OCI-LY1 (cell line): ENCODE measurements at regions not wholly inside any gene's neighbourhood (a gene's known extent, or its start where the extent isn't known, plus 50 kb on each side); places are given as distances from the start of the nearest gene placed in this dataset.

Experiments used
- H2AFZ ChIP-seq: fragments of 200-600 bp; sonication (generic), shearing (Covaris generic); 2 replicates; pipeline ENCODE4 v1.6.0; 2014; ENCODE audit warnings: antibody characterized with exemption, mild to moderate bottlenecking, low read length
- H3F3A ChIP-seq: fragments of 200-600 bp; sonication (generic), shearing (Covaris generic); 2 replicates; pipeline ENCODE4 v1.6.0; 2014; ENCODE audit warnings: mild to moderate bottlenecking, antibody characterized with exemption, low read length, moderate library complexity; ENCODE audit not compliant: insufficient read depth
- H3K27ac ChIP-seq: fragments of 200-600 bp; sonication (generic); 2 replicates; pipeline ENCODE4 v1.5.1; 2014; ENCODE audit warnings: low read length, mixed run types, mild to moderate bottlenecking, low read depth; ENCODE audit not compliant: poor library complexity, severe bottlenecking
- H3K27me3 ChIP-seq: fragments of 200-600 bp; sonication (generic); 2 replicates; pipeline ENCODE4 v1.6.0; 2014; ENCODE audit warnings: antibody characterized with exemption, mild to moderate bottlenecking, low read length, moderate library complexity; ENCODE audit not compliant: insufficient read depth
- H3K36me3 ChIP-seq: fragments of 200-600 bp; sonication (generic); 2 replicates; pipeline ENCODE4 v1.6.1; 2014; ENCODE audit warnings: mild to moderate bottlenecking, antibody characterized with exemption, low read length, moderate library complexity, mixed read lengths; ENCODE audit not compliant: insufficient read depth
- H3K4me1 ChIP-seq: fragments of 200-600 bp; sonication (generic); 2 replicates; pipeline ENCODE4 v1.5.1; 2014; ENCODE audit warnings: mild to moderate bottlenecking, low read length, moderate library complexity; ENCODE audit not compliant: insufficient read depth, severe bottlenecking
- H3K4me2 ChIP-seq: fragments of 200-600 bp; sonication (generic), shearing (Covaris generic); 2 replicates; pipeline ENCODE4 v1.6.1; 2014; ENCODE audit warnings: low read length
- H3K4me3 ChIP-seq: fragments of 200-600 bp; sonication (generic); 2 replicates; pipeline ENCODE4 v1.5.1; 2014; ENCODE audit warnings: low read length, low read depth, mild to moderate bottlenecking, mixed read lengths; ENCODE audit not compliant: poor library complexity, severe bottlenecking
- H3K79me2 ChIP-seq: fragments of 200-600 bp; shearing (Covaris generic); 2 replicates; pipeline ENCODE4 v1.6.1; 2016; ENCODE audit warnings: mixed run types, low read length, mixed read lengths; ENCODE audit not compliant: insufficient read depth
- H3K9ac ChIP-seq: fragments of 200-600 bp; sonication (generic), shearing (Covaris generic); 2 replicates; pipeline ENCODE4 v1.6.1; 2014; ENCODE audit warnings: mild to moderate bottlenecking, low read length, mixed read lengths
- H3K9me2 ChIP-seq: fragments of 200-600 bp; sonication (generic), shearing (Covaris generic); 2 replicates; pipeline ENCODE4 v1.6.1; 2014; ENCODE audit warnings: low read depth, mild to moderate bottlenecking, low read length, mixed read lengths
- H3K9me3 ChIP-seq: fragments of 200-600 bp; shearing (Covaris generic); 2 replicates; pipeline ENCODE4 v1.6.1; 2014; ENCODE audit warnings: low read length, mixed read lengths
- H4K20me1 ChIP-seq: fragments of 200-600 bp; sonication (generic), shearing (Covaris generic); 2 replicates; pipeline ENCODE4 v1.6.0; 2016; ENCODE audit warnings: mild to moderate bottlenecking, low read length; ENCODE audit not compliant: insufficient read depth
- CTCF ChIP-seq: fragments of 200-600 bp; sonication (generic), shearing (Covaris generic); IDR thresholded peaks from 2 replicates; pipeline ENCODE4 v1.5.1; 2017; ENCODE audit warnings: mild to moderate bottlenecking, antibody characterized with exemption, low read length, moderate library complexity, mixed read lengths
- EZH2 ChIP-seq: fragments of 200-600 bp; sonication (generic), shearing (Covaris generic); IDR thresholded peaks from 2 replicates; pipeline ENCODE4 v1.8.0; 2017; ENCODE audit warnings: borderline replicate concordance, mixed run types, mild to moderate bottlenecking, antibody characterized with exemption, low read length, moderate library complexity, mixed read lengths

DNA sequence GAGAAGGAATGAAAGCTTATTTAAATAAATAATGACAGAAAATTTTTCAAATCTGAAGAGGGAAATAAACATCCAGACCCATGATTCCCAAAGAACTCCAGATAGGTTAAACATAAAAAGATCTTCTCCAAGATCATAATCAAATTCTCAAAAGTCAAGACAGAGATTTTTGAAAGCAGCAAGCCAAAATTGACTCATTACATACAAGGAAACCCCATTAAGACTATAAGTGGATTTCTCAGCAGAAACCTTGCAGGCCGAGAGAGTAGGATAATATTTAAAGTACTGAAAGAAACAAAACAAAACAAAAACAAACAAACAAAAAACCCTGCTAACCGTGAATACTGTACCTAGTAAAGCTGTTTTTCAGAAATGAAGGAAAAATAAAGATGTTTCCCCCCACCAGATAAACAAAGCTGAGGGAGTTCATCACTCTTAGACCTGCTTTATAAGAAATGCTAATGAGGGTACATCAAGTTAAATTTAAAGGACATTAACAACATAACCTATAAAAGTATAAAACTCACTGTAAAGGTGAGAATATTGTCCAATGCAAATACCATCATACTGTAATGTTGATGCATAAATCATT lies 412.2 kb downstream of the INSC start:
- TF ChIP-seq EZH2 (no peak), CTCF (no peak)
- H3K27me3 ChIP-seq: no peaks in the 10 kb centered on the region

DNA sequence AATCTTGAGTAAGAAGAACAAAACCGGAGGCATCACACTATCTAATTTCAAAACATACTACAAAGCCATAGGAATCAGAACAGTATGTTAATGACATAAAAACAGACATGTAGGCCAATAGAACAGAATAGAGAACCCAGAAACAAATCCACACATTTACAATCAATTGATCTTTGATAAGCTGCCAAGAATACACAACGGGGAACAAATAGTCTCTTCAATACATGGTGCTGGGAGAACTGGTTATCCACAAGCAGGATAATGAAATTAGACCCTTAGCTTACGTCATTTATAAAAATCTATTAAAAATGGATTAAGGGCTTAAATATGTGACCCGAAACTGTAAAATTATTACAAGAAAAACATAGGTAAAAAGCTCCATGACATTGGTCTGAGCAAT lies 417.7 kb downstream of the INSC start:
- H2AFZ ChIP-seq: no peak overlapping the region
- no peaks in the 10 kb centered on the region for H3K4me1 ChIP-seq
- H3K36me3 ChIP-seq: no peaks in the 10 kb centered on the region
- H3K9ac ChIP-seq: no peak overlapping the region
- H3K79me2 ChIP-seq: no peaks in the 10 kb centered on the region
- no peaks in the 10 kb centered on the region for H3F3A ChIP-seq
- H3K4me2 ChIP-seq: no peak overlapping the region
- no peaks in the 10 kb centered on the region for H3K27me3 ChIP-seq
- H3K9me2 ChIP-seq: no peaks in the 10 kb centered on the region
- H3K4me3 ChIP-seq: no peak overlapping the region
- H3K27ac ChIP-seq: no peak overlapping the region
- no peaks in the 10 kb centered on the region for H4K20me1 ChIP-seq
- H3K9me3 ChIP-seq: no peaks in the 10 kb centered on the region
- TF ChIP-seq CTCF (no peak), EZH2 (no peak)

More for the DNA sequence above, 412.2 kb downstream of the INSC start:
- H3K9me2 ChIP-seq: no peaks in the 10 kb centered on the region
- H3K4me1 ChIP-seq: no peaks in the 10 kb centered on the region
- no peak overlapping the region for H2AFZ ChIP-seq
- no peaks in the 10 kb centered on the region for H4K20me1 ChIP-seq
- no peak overlapping the region for H3K4me2 ChIP-seq
- H3F3A ChIP-seq: no peaks in the 10 kb centered on the region
- no peaks in the 10 kb centered on the region for H3K36me3 ChIP-seq
- no peaks in the 10 kb centered on the region for H3K79me2 ChIP-seq
- H3K4me3 ChIP-seq: no peak overlapping the region
- H3K9me3 ChIP-seq: 0 out of 2 replicates have a peak, but pooled peaks cover 4% of the 10 kb centered on the region
- no peak overlapping the region for H3K27ac ChIP-seq
- no peak overlapping the region for H3K9ac ChIP-seq

- H3K9me2 ChIP-seq: no peaks in the 10 kb centered on the region
- no peaks in the 10 kb centered on the region for H3K4me1 ChIP-seq
- no peak overlapping the region for H3K27ac ChIP-seq
- H2AFZ ChIP-seq: no peak overlapping the region
- H3K4me3 ChIP-seq: no peak overlapping the region
- H3F3A ChIP-seq: no peaks in the 10 kb centered on the region
- H3K79me2 ChIP-seq: no peaks in the 10 kb centered on the region
- H3K4me2 ChIP-seq: no peak overlapping the region
- no peak overlapping the region for H3K9ac ChIP-seq
- no peaks in the 10 kb centered on the region for H3K27me3 ChIP-seq
- no peaks in the 10 kb centered on the region for H3K36me3 ChIP-seq
- H4K20me1 ChIP-seq: no peaks in the 10 kb centered on the region
- no peaks in the 10 kb centered on the region for H3K9me3 ChIP-seq
- TF ChIP-seq EZH2: no peak
- TF ChIP-seq CTCF: no peak
Measured at GRCh38 chr11:15534266-15534665, 419.5 kb downstream of the INSC start.
